ENCODE measurements at regions not wholly inside any gene's neighbourhood (a gene's known extent, or its start where the extent isn't known, plus 50 kb on each side); places are given as distances from the start of the nearest gene placed in this dataset.

DNA sequence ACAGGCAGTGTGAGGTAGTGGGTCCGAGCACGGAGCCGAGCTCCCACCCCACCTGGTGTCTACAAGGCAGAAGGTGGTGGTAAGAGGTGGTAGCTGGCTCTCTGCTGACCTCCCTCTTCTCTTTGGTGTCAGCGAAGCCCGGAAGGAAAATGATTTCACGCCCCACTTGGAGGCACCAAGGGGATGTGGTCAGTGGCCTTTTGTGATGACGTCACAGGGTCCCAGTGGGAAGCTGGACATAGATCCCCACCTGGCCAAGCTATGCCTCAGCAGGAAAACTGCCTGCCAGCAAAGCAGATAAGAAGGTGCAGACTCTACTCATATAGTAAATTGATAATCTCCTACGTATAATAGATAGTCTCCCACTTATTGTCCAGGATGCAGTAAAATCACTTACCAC, 183.7 kb upstream of the ALKAL2 start:
- TF ChIP-seq, protein P1, sequence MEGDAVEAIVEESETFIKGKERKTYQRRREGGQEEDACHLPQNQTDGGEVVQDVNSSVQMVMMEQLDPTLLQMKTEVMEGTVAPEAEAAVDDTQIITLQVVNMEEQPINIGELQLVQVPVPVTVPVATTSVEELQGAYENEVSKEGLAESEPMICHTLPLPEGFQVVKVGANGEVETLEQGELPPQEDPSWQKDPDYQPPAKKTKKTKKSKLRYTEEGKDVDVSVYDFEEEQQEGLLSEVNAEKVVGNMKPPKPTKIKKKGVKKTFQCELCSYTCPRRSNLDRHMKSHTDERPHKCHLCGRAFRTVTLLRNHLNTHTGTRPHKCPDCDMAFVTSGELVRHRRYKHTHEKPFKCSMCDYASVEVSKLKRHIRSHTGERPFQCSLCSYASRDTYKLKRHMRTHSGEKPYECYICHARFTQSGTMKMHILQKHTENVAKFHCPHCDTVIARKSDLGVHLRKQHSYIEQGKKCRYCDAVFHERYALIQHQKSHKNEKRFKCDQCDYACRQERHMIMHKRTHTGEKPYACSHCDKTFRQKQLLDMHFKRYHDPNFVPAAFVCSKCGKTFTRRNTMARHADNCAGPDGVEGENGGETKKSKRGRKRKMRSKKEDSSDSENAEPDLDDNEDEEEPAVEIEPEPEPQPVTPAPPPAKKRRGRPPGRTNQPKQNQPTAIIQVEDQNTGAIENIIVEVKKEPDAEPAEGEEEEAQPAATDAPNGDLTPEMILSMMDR (conservative IDR thresholded peaks at IDR 0.05; ENCODE audit: low read depth, low read length), result no peak
- no peak for TF ChIP-seq EZH2phosphoT487 (IDR thresholded peaks at IDR 0.05; ENCODE audit: borderline replicate concordance, low read length)
- TF ChIP-seq EZH2 (IDR thresholded peaks at IDR 0.05; ENCODE audit: low read length, unreplicated experiment), result no peak

All from PC-3 (cell line).